Right atrium auricular region (tissue), 2 donors: ENCODE measurements at regions not wholly inside any gene's neighbourhood (a gene's known extent, or its start where the extent isn't known, plus 50 kb on each side); places are given as distances from the start of the nearest gene placed in this dataset.

Experiments
- DNase-seq: peaks from one replicate; pipeline ENCODE4 v3.0.0-alpha.2; 2019; ENCODE audit warnings: low spot score
- H3K27ac ChIP-seq, 2 donors: fragments of 200-600 bp; sonication (generic); 1 replicate in 1 of 2; 2 replicates in 1 of 2; pipeline ENCODE4 v1.5.1; 2016 to 2019
- H3K27me3 ChIP-seq, 2 donors: fragments of 200-600 bp; sonication (generic); one replicate each; pipeline versions ENCODE4 v1.5.1 to v1.6.0; 2017 to 2019
- H3K36me3 ChIP-seq: fragments of 200-600 bp; sonication (generic); one replicate; pipeline ENCODE4 v1.5.1; 2016
- H3K4me1 ChIP-seq, 2 donors: fragments of 200-600 bp; sonication (generic); one replicate each; pipeline versions ENCODE4 v1.5.1 to v1.6.0; 2017 to 2019
- H3K4me3 ChIP-seq, 2 donors: fragments of 200-600 bp; sonication (generic); 1 replicate in 1 of 2; 2 replicates in 1 of 2; pipeline ENCODE4 v1.5.1; 2017 to 2019; ENCODE audit warnings: mild to moderate bottlenecking in 1 of 2, moderate library complexity in 1 of 2
- H3K9me3 ChIP-seq, 2 donors: fragments of 200-600 bp; sonication (generic); one replicate each; pipeline ENCODE4 v1.5.1; 2019
- CTCF ChIP-seq, 2 donors: fragments of 200-600 bp; sonication (generic); IDR thresholded peaks; one replicate each; pipeline ENCODE4 v1.5.1; 2019; ENCODE audit warnings: antibody characterized with exemption in 2 of 2

DNA sequence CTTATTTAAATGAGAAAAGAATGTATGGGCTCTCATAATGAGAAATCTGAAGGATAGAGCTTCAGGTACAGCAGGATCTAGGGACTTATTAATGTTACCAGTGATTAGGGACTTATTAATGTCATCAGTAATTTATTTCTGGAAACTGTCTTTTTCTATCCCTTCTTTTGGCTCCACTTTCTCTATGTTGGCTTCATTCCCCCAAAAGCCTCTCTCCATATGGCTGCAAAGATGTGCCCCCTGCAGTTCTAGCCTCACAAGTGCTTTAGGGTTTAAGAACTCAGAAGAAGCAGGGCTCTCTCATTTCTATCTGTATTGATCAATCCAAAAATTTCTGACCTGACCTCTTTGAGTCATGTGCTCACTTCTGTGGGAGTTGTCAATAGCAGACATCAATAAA is 480.9 kb downstream of the TXNL1 start:
- no peak for DNase-seq
- Histone ChIP-seq H3K9me3 (no peaks in the 10 kb centered on the region), H3K27me3 (no peaks in the 10 kb centered on the region), H3K4me3 (no peak overlapping the region), H3K27ac (no peak overlapping the region), H3K36me3 (no peaks in the 10 kb centered on the region), H3K4me1 (peaks cover 0 to 13% of the 10 kb centered on the region in 2 donors)
- no peak for TF ChIP-seq CTCF (IDR thresholded peaks at IDR 0.05)

DNA sequence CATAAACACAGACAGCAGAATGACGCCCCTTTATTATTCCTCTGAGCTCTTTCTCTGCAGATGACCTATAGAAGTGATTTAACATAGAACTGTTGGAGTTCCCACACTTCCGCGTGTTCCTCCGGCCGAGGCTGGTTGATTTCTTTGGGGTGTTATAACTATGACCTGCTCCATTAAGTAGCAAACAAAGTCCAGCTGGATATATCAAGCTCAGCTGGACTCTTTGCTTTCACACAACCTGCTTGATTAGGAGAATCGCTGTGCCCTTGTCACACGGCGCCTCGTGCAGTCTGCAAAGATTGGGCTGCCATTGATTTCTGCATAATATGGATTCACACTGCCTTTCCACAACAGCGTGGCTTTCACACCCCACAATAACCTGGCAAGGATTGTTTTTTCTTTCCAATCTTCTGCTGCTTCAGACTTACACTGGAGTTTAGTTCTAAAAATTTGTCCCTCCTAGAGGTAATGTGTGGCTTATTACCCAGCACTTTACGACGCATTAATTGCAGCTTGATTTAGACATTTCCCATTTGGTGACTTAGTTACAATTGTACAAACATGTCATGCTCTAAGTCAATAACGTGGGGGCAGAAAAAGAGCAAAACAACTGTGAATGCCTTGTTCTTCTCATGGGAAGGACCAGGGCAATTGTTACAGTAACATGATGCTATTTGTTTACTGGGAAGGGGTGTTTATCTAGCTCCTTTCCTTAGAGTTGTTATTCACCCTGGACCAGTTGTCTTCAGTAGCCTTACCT is 485.7 kb downstream of the TXNL1 start:
- Histone ChIP-seq H3K4me3 (no peak overlapping the region), H3K4me1 (no peaks in the 10 kb centered on the region), H3K27ac (no peak overlapping the region), H3K9me3 (no peaks in the 10 kb centered on the region), H3K36me3 (no peaks in the 10 kb centered on the region), H3K27me3 (no peaks in the 10 kb centered on the region)
- no peak for DNase-seq
- no peak for TF ChIP-seq CTCF (IDR thresholded peaks at IDR 0.05)

DNA sequence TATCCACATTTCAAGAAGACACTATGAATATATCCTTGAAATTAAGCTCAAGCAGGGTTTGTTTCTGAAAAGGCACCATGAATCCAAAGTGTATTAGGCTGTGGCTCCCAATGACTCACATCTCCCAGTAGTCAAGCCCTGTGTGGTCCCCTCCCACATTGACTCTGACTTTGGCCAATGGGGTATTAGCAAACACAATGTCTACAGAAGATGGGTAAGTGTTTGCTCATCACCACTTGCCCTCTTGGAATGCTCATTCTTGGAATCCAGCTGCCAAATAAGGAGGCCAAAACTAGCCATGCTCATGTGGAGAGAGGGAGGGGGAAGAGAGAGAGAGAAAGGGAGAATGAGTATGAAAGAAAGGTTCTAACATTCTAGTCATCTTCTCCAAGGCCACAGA is 490.0 kb downstream of the TXNL1 start:
- Histone ChIP-seq H3K27ac (no peak overlapping the region), H3K9me3 (no peaks in the 10 kb centered on the region), H3K4me1 (no peaks in the 10 kb centered on the region), H3K36me3 (no peaks in the 10 kb centered on the region), H3K27me3 (no peaks in the 10 kb centered on the region), H3K4me3 (no peak overlapping the region)
- TF ChIP-seq CTCF (IDR thresholded peaks at IDR 0.05): no peak
- no peak for DNase-seq

DNA sequence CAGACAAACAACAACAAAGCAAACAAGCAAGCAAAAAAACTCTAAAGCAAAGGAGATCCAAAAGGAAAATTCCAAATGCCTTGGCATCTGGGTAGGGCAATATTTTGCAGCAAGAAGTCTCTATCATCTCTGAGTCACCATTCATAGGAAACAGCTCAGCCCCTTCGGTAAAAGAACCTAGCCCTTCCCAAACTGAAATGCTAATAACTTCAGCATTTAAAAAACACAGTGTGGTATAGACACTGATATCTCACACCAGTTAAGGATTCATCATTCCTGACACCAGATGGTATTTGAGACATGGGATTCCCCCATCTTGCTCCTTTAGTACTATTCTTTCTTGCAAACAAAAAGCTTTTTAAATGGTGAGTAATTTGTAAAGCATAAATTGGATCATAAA is 491.8 kb downstream of the TXNL1 start:
- no peak overlapping the region for H3K27ac ChIP-seq
- no peak for DNase-seq
- no peak overlapping the region for H3K4me3 ChIP-seq
- H3K36me3 ChIP-seq: no peaks in the 10 kb centered on the region
- H3K27me3 ChIP-seq: no peaks in the 10 kb centered on the region
- no peak for TF ChIP-seq CTCF (IDR thresholded peaks at IDR 0.05)
- H3K9me3 ChIP-seq: no peaks in the 10 kb centered on the region
- H3K4me1 ChIP-seq: no peaks in the 10 kb centered on the region

GRCh38 chr18:56142001-56142400 is 496.4 kb downstream of the TXNL1 start:
- no peaks in the 10 kb centered on the region for H3K27me3 ChIP-seq
- no peak for DNase-seq
- no peaks in the 10 kb centered on the region for H3K9me3 ChIP-seq
- H3K27ac ChIP-seq: no peak overlapping the region
- TF ChIP-seq CTCF (IDR thresholded peaks at IDR 0.05): no peak
- H3K4me1 ChIP-seq: peaks cover 0 to 19% of the 10 kb centered on the region in 2 donors
- H3K4me3 ChIP-seq: no peak overlapping the region
- no peaks in the 10 kb centered on the region for H3K36me3 ChIP-seq

GRCh38 chr18:56139792-56140254 is 498.6 kb downstream of the TXNL1 start:
- DNase-seq: peak; percentile 65
- TF ChIP-seq CTCF (IDR thresholded peaks at IDR 0.05): no peak
- Histone ChIP-seq H3K36me3 (no peaks in the 10 kb centered on the region), H3K27ac (peak overlapping the region; percentile 33 to 61), H3K27me3 (no peaks in the 10 kb centered on the region), H3K9me3 (no peaks in the 10 kb centered on the region), H3K4me1 (peaks cover 0 to 19% of the 10 kb centered on the region in 2 donors), H3K4me3 (no peak overlapping the region)
